8988T (cell line): ENCODE measurements at regions not wholly inside any gene's neighbourhood (a gene's known extent, or its start where the extent isn't known, plus 50 kb on each side); places are given as distances from the start of the nearest gene placed in this dataset.

ENCODE experiments used
- DNase-seq: peaks from one replicate; pipeline ENCODE4 v3.0.0; 2011

DNA sequence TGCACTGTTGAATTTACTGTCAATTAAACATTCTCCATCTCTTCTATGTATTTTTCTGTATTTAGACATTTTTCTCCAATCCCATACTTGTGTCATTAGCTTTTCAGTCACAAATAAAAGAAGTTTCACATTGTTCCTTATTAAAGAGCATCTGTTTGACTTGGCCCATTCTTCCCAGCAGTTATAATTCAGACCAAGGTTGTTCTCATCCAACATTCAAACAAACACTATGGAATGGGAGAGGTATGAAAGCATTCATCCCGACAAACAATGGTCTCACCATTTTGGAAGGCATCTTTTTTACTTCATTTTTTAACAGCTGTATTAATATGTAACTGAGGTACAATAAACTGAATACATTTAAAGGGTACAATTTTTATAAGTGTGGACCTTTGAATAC is 208.8 kb upstream of the MAF start:
- DNase-seq = no peak

DNA sequence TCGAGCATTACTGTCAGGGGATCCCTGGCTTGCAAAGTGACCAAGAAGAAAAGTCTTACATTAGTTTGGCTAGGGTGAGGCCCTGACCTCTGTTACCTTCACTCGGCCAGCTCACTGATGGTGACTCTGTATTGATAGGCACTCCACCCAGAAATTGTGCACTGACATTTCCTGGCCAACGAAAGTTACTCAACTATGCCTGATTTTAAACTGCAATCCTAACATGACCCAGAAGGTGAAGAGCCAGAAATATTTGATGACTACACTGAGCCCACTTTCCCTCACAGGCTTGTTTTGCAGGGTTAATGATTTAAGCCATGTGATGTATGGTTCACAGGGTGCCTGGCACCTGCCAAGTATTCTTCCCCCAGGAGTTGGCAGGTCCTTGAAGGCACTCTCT is 208.2 kb upstream of the MAF start:
- no peak for DNase-seq

DNA sequence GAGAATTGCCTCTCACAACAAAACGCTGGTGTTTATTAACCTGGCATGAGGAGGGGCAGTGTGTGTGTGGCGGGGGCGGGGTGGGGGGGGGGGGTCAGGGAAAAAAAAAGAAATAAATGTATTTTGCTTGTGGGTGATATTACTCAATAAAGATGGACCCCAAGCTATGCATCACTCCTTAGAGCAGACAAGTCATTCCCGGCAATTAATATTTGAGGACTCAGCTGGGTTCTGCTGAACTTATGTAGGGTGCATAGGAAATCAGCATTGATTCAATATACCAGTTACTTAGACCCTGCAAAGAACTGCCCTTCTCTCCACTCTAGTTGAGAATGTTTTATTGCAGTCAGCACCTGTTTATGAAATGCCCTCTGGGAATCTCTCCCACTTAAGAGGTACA is 206.2 kb upstream of the MAF start:
- no peak for DNase-seq

DNA sequence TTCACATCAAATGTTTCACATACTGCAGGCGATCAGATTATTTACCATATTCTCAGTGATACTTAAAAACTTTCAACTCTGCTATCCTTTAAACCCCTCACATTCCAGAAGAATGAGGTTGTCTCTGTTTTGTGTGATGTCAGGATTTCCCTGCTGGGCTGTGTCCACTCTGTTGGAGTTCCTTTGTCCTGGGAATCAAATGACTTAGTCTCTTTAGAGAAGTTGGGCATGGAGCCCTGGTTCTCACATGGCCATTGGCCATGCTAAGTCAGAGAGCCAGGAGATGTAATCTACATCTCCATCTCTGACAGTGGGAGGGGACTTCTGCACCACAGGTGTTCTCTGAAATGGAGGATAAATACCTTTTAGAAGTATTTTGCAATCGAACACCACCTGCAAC is 205.1 kb upstream of the MAF start:
- no peak for DNase-seq

DNA sequence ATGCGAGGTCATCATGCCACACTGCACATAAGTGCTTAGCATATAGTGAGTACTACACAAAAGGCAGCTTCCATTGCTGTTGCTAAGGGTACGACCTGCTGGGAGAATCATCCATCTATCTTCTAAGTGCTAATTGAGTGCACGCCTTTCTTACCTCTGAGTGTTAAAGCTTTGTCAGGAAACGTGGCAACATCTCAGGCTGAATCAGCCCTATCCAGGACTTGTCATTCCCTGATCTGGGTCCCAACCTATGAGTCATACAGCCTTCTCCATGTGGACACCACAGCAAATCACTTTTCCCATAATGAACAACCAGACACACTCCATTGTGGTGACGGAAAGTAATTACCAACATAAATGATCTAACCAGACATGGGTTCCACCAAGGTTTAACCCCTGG is 201.1 kb upstream of the MAF start:
- no peak for DNase-seq

DNA sequence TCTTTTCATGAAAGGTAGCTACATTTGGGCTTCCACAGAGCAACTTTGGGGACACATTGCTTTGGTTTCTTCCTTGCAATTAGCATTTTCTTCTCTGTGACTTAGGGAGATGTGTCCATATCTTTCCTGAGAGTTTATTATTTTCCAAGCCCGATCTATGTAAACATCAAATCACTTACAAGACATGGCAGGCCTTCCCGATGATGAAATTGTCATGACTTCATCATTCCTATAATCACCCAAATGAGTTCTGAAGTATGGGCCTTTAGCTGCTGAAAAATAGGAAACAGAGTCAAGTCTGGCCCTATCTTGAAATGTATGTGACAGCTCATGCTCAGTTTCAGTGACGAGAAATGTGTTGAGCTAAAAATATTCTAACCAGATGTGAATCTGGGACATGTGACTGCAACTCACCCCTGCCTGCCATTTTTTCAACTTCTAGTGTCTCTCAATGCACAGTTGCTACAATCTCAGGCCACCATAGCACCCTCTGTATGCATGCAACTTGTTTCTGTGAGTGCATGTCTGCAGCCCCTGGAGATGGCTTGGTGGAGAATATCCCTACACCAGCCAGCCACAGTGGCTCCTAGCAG is 199.6 kb upstream of the MAF start:
- DNase-seq = no peak

DNA sequence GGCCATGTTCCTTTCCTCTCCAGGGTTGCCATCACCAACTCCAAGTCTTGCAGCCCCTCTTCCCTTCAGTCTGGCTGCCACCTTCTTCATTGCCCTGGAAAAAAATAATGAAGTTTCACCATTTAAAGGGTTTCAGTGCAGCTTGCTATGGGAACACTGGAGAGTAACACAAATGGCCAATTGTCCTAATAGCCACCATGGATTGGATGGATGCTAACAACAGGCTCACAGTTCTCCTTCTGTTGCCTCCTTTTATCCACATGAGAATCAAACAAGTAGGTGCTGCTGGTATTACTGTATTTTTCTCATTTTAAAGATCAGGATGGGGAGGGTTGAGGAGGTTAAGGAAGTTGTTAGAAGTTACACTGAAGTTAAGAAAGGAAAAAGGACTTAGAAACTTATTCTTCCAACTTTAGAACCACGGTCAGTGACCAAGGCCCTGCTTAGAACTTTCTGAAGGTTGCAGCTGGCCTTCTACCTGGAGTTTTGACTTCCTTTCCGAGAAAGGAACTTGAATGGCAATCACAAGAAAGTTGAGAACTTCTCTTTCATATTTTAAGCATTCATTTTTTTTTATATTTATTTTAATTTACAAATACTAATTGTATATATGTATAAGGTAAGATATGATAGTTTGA is 198.0 kb upstream of the MAF start:
- no peak for DNase-seq

DNA sequence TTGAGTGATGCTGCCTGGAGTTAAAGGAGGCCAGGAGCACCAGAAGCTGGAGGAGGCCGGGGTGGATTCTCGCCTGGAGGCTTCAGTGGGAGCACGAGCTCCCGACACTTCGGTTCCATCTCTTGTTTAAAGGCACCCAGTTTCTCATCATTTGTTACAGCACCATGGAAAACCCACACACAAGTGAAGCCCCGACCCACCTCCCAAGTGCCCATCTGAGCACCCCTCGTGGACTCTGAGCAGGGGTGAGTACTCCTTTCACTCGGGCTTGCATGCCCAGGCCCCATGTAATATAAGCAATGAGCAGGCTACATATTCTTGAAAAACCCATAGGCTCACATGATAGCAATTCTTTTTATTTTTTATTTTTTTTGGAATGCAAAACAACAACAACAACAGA is 196.9 kb upstream of the MAF start:
- DNase-seq = no peak

DNA sequence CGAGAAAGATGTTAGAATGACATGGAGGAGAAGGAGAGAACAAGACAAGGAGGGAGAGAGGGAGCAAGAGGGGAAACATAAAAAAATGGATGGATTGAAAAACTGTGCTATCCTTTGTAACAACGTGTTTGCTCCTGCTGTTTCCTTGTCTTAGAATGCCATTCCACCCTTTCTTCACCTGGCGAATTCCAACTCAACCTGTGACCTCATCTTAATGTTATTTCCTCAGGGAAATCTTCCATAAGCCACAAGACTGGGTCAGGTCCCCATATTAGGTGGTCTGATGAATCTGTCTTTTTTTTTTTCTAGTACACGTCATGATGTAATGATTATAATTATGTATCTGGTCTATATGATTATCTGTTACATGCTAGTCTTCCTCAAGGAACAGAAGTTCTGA is 195.0 kb upstream of the MAF start:
- DNase-seq = no peak

DNA sequence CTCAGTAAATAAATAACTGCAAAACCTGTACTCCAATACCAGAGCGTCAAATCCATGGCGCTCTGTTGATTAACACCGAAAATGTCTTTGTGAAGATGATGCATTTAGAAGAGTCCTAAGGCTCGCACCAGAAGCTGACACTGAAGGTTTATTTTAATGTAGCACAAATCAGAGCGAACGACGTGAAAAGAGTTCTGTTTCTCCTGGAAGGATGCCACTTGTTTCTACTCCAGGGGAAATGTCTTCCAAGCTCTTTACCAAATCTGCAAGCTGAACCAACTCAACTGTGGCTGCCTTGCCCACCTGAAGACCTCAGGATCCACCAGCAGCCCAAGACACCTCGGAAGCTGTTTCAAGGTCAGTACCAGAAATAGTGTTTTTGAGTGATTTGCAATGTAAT is 194.4 kb upstream of the MAF start:
- no peak for DNase-seq

DNA sequence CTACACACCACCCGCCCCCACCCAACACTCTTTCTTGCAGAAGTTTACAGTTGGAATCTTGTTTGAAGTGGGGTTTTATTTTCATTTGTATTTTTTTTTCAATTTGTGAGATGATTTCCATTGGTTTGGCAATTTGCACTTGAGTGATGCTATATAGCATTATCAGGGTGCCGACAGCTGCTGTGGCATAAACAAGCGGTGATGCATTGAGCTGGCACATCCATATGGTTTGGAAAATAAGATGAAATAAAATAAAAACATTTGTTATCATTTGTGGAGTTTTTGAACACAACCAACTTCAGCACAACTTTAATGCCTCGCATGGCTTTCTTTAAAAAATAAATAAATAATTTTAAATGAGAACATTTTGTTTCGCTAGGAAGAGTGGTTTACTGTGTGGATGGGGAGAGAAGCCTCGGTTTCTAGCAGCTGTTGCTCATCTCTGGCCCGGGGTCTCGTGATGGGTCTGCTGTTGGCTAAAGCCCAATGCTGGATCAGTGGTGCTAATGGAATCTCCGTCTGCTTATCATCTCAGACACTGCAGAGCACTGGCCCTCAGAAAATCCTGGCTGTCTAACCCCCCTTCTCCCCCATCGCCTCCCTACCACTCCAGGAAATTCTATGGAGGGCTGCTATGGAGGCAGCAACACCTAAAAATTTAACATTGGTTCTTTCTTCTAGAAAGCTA is 192.3 kb upstream of the MAF start:
- no peak for DNase-seq

DNA sequence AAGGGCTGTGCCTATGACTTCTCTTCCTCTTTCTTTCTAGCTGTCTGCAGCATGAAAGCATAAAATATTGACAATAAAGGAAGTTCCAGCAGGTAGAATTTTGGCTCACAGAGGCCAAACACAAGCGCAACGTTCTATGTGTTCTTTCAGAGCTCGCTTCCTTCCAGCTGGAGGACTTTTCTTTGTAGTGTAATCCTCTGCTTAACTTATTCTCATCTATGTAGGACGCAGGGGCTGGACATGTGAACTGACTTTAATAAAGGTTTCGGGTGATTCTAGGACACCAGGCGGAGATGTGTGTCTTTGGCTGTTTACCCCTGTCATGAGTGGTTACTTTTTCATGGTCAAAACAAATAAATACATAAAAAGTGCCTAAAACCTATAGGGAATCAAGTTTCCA is 191.5 kb upstream of the MAF start:
- no peak for DNase-seq

DNA sequence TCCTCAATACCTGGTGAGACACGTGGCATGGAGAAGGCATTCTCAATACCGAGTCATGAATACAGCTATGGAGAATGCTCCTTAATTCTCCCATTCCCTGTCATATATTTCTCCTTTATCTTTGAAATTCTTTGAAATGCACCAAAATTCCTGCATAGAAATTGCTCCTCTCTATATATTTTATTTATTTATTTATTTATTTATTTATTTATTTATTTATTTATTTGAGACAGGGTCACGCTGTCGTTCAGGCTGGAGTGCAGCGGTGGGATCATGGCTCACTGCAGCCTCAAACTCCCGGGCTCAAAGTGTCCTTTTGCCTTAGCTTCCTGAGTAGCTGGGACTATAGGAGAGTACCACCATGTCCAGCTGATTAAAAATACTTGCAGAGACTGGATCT is 190.3 kb upstream of the MAF start:
- DNase-seq = no peak

DNA sequence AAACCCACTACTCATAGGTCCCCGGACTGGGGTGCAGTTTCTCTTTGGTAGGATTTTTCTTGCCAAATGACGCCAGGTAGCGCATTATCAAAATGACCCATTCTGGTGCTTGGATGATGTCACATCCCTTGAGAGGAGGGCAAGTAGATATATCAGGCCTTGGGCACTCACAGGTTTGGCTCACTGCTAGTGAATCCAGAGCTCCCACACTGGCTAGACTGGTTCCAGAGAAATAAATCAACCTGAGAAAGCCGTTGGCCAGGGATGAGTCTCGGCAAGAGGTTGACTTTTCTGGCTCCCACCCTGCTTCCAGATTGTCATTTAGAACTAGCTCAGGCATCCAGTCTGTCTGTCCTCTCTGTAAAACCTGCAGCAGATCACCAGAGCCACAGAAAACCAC is 188.4 kb upstream of the MAF start:
- no peak for DNase-seq

DNA sequence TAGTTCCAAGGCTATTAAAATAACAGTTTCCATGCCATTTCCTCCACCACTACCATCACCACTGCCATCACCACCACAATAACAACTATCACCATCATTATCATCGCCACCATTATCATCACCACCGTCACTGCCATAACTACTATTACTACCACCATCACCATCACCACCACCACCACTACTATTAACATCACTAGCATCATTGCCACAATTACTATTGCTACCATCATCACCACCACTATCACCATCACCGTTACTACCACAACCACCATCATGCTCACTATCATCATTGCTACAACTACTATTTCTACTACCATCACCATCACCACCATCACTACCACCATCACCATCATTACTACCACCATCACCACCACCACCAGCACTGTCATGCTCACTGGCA is 185.9 kb upstream of the MAF start:
- no peak for DNase-seq

DNA sequence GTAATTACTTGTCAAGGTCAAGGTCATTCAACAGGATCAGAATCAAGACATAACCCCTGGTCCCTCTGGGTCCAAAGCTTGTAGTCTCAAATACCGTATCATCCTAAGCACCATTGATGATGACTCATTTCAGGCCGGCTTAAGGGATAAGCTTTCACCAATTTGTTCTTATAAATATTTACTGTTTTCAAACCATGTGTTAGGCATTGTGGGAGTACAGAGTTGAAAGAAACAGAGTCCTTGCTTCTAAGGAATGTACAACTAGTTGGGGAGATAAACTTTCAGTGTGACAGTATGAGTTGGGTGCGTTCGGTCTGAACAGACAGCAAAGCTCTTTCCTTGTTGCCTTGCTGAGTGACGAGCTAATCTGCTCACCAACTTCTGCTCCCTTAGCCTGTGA is 183.5 kb upstream of the MAF start:
- no peak for DNase-seq

DNA sequence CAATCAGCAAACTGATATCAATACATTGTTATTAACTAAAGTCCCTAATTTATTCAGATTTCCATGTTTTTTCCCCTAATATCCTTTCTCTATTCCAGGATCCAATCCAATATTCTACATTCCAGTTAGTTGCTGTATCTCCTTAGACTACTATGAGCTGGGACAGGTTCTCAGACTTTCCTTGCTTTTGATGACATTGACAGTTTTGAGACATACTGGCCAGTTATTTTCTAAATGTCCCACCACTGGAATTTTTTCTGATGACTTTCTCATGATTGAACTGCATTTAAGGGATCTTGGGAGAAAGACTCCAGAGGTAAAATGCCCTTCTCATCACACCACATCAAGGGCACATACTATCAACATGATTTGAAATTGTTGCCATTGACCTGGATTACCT is 177.1 kb upstream of the MAF start:
- no peak for DNase-seq

DNA sequence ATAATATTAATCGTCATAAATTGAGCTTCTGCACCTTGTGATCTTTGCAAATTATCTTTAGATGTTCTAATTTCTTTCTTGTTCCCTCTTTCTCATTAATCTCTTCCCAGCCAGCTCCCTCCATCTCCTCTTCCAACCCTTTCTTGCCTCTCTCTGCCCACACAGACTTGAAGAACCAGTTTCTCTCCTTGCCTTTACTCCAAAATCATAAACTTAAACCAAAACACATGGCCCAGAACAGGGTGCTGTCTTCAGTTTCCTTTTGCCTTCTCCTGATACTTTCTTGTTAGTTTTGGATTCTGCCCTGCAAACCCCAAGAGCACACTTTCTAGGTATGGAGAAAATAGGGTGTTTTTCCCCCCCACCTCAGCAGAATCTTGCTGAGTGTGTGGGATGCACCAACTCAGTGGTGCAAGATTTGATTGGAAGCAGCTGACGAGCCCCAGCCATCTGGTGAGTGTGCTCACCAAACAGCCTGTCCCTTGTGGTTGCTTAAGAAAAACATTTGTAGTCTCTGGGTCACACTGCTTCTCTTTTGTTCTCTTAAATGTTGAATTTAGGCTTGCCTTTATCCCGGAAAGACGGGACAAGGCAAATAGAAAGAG is 175.8 kb upstream of the MAF start:
- DNase-seq = no peak

DNA sequence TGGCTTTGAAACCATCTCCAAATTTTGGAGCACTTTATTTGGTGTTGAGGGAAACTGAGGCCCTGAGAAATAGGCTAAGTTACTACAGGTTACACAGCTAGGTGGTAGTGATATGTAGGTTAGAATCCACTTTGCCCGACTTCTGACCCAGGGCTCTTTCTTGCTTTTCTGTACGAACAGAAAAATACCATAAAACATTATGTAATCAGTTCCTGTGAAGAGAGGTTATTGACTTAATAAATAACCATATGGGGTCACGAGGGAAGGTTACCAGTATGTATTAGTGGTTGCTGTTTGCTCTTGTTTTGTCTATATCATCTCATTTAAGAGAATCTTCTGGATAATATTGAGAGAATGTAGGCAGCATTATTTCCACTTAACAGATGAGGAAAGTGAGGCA is 172.2 kb upstream of the MAF start:
- no peak for DNase-seq

DNA sequence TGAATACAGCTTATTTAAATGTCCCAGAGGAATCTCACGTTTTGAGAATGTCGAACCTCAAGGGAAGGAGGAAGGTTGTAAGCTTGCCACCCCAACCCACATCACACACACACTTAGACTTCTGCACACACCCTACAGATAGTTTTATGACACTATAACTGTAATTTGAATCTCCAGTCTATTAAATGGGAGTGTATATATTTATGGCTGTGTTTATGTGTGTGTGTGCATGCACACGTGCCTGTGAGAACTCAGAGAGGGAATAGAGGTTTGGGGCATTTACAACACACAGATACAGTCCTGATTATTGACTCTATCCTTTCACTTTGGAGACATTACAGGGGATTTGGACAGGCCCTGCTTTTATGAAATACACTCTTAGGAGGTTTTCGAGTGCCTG is 171.5 kb upstream of the MAF start:
- no peak for DNase-seq

DNA sequence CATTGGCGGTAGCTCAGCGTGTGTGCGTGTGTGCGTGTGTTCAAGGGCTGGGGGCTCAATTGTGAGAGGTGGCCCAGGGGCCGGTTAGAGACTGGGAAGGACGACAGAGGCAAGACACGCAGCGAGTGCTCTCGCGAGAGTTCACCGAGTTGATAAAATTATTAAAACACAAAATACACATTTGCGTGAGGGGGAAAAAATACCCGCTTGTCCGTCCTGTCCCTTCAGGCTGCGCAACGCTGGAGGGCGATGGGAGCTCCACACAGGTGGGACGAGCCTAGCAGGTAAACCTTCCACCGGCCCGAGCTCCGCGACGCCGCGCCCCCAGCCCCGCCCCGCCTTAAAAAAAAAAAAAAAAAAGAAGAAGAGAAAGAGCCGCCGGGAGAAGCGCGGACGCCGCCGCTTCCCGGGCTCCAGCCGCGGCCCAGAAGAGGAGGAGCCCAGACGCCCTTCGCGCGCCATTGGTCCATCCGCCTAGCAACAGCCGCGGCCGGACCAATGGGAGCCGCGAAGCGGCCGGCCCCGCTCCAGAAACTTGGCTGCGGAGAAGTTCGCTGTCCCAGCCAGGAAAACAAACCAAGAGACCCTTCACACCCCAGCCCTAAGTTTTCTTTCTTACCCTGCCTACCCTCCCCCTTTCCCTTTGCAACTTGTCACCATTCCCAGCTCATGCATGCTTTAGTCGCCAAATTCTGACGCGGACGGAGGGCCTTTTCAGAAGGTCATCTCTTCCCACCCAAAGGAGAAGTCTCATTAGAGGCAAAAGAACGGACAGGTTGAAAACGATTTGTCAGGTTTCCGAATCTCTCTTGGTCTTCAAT is 169.9 kb upstream of the MAF start:
- peak; percentile 91 for DNase-seq

DNA sequence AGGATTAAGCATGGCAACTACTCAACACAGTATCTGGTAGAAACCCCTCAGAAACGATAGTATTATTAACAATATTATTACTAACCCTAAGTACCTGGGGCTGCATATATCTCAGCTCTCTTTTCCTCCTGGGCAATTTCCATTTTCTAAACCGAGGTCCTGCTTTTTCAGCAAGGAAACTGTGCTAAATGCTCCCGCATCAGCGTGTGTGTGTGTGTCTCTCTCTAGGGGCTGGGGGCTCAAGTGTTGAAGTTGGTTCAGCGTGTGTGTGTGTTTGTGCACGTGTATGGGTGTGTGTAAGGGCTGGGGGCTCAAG is 169.3 kb upstream of the MAF start:
- no peak for DNase-seq

DNA sequence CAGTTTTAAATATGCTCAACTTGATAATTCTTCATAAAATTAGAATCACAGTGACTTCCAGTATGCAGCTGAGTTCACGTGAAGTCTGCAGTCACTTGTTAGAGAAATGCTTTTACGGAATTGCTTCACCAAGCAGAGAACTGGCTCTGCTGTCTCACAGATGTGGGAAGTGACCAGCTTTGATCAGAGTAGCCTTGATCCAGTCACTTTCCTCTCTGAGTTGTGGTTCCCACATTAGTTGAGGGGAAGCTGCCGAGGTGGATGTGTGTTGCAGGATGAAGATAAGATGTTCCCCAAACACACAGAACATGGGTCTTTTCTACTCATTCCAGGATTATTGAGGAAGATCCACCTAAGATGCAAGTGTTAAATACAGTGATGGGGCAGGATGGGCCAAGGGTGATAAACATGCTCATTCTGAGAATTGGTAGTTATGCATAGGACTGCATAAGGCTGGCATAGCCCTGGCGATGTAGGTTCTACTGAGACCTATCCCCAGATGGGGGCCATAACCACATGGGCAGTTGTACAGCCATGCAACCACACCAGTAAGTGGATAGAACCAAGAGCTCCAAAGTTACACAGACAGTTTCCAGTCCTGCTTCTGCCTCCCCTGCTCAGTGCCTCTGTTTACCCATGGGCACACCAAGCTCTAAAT is 168.9 kb upstream of the MAF start:
- DNase-seq = no peak
